ENCODE measurements at regions not wholly inside any gene's neighbourhood (a gene's known extent, or its start where the extent isn't known, plus 50 kb on each side); places are given as distances from the start of the nearest gene placed in this dataset.

- no peak overlapping the region for H3K4me3 Mint-ChIP-seq (ENCODE audit: low read depth)
- H3K4me1 Mint-ChIP-seq (ENCODE audit: low read depth) = no peaks in the 10 kb centered on the region
- H3K27ac Mint-ChIP-seq = no peak overlapping the region
- H3K27me3 Mint-ChIP-seq (ENCODE audit: low read depth) = peaks cover 15% of the 10 kb centered on the region
- intact Hi-C loops (cut with micrococcal nuclease) = no loop called here
- no peaks in the 10 kb centered on the region for H3K9me3 Mint-ChIP-seq
- no peak for DNase-seq (ENCODE audit: low spot score)
- H3K36me3 Mint-ChIP-seq (ENCODE audit: low read depth) = no peaks in the 10 kb centered on the region
Measured at GRCh38 chr12:93201990-93202389, 175.7 kb upstream of the NUDT4 start.

- intact Hi-C loops (cut with micrococcal nuclease) = no loop called here
- Mint-ChIP-seq H3K4me3 (ENCODE audit: low read depth) (no peak overlapping the region), H3K4me1 (ENCODE audit: low read depth) (no peaks in the 10 kb centered on the region), H3K36me3 (ENCODE audit: low read depth) (no peaks in the 10 kb centered on the region), H3K27me3 (ENCODE audit: low read depth) (peaks cover 12% of the 10 kb centered on the region), H3K9me3 (no peaks in the 10 kb centered on the region), H3K27ac (no peak overlapping the region)
- no peak for DNase-seq (ENCODE audit: low spot score)
Measured at GRCh38 chr12:93202688-93203087, 175.0 kb upstream of the NUDT4 start.

- intact Hi-C loops (cut with micrococcal nuclease) = no loop called here
- no peak for DNase-seq (ENCODE audit: low spot score)
- Mint-ChIP-seq H3K4me3 (ENCODE audit: low read depth) (no peak overlapping the region), H3K27ac (no peak overlapping the region), H3K9me3 (no peaks in the 10 kb centered on the region), H3K4me1 (ENCODE audit: low read depth) (no peaks in the 10 kb centered on the region), H3K27me3 (ENCODE audit: low read depth) (peaks cover 9% of the 10 kb centered on the region), H3K36me3 (ENCODE audit: low read depth) (no peaks in the 10 kb centered on the region)
Measured at GRCh38 chr12:93203361-93203760, 174.4 kb upstream of the NUDT4 start.

GRCh38 chr12:93204896-93205295 lies 172.8 kb upstream of the NUDT4 start:
- H3K4me1 Mint-ChIP-seq (ENCODE audit: low read depth) = no peaks in the 10 kb centered on the region
- DNase-seq (ENCODE audit: low spot score) = no peak
- intact Hi-C loops (cut with micrococcal nuclease) = no loop called here
- no peak overlapping the region for H3K4me3 Mint-ChIP-seq (ENCODE audit: low read depth)
- H3K9me3 Mint-ChIP-seq = no peaks in the 10 kb centered on the region
- H3K27ac Mint-ChIP-seq = no peak overlapping the region
- no peaks in the 10 kb centered on the region for H3K36me3 Mint-ChIP-seq (ENCODE audit: low read depth)
- peaks cover 4% of the 10 kb centered on the region for H3K27me3 Mint-ChIP-seq (ENCODE audit: low read depth)

GRCh38 chr12:93205361-93205760 lies 172.4 kb upstream of the NUDT4 start:
- DNase-seq (ENCODE audit: low spot score) = no peak
- H3K27ac Mint-ChIP-seq = no peak overlapping the region
- no peaks in the 10 kb centered on the region for H3K9me3 Mint-ChIP-seq
- H3K4me1 Mint-ChIP-seq (ENCODE audit: low read depth) = no peaks in the 10 kb centered on the region
- intact Hi-C loops (cut with micrococcal nuclease) = no loop called here
- no peak overlapping the region for H3K4me3 Mint-ChIP-seq (ENCODE audit: low read depth)
- H3K27me3 Mint-ChIP-seq (ENCODE audit: low read depth) = peaks cover 3% of the 10 kb centered on the region
- no peaks in the 10 kb centered on the region for H3K36me3 Mint-ChIP-seq (ENCODE audit: low read depth)

GRCh38 chr12:93208011-93208410 lies 169.7 kb upstream of the NUDT4 start:
- no peaks in the 10 kb centered on the region for H3K4me1 Mint-ChIP-seq (ENCODE audit: low read depth)
- intact Hi-C loops (cut with micrococcal nuclease) = no loop called here
- H3K27me3 Mint-ChIP-seq (ENCODE audit: low read depth) = no peaks in the 10 kb centered on the region
- no peak overlapping the region for H3K4me3 Mint-ChIP-seq (ENCODE audit: low read depth)
- H3K27ac Mint-ChIP-seq = no peak overlapping the region
- H3K36me3 Mint-ChIP-seq (ENCODE audit: low read depth) = no peaks in the 10 kb centered on the region
- peaks cover 4% of the 10 kb centered on the region for H3K9me3 Mint-ChIP-seq
- no peak for DNase-seq (ENCODE audit: low spot score)

GRCh38 chr12:93214523-93215289 lies 163.0 kb upstream of the NUDT4 start:
- Mint-ChIP-seq H3K9me3 (peaks cover 8% of the 10 kb centered on the region), H3K36me3 (ENCODE audit: low read depth) (no peaks in the 10 kb centered on the region), H3K27me3 (ENCODE audit: low read depth) (no peaks in the 10 kb centered on the region), H3K4me3 (ENCODE audit: low read depth) (no peak overlapping the region), H3K4me1 (ENCODE audit: low read depth) (no peaks in the 10 kb centered on the region), H3K27ac (no peak overlapping the region)
- intact Hi-C loops (cut with micrococcal nuclease) = no loop called here
- DNase-seq (ENCODE audit: low spot score) = no peak

- peaks cover 8% of the 10 kb centered on the region for H3K9me3 Mint-ChIP-seq
- DNase-seq (ENCODE audit: low spot score) = no peak
- H3K27ac Mint-ChIP-seq = no peak overlapping the region
- no peaks in the 10 kb centered on the region for H3K4me1 Mint-ChIP-seq (ENCODE audit: low read depth)
- H3K36me3 Mint-ChIP-seq (ENCODE audit: low read depth) = no peaks in the 10 kb centered on the region
- H3K4me3 Mint-ChIP-seq (ENCODE audit: low read depth) = no peak overlapping the region
- H3K27me3 Mint-ChIP-seq (ENCODE audit: low read depth) = no peaks in the 10 kb centered on the region
- intact Hi-C loops (cut with micrococcal nuclease) = no loop called here
Measured at GRCh38 chr12:93215290-93215678, 162.4 kb upstream of the NUDT4 start.

GRCh38 chr12:93219947-93220346 lies 157.8 kb upstream of the NUDT4 start:
- H3K4me1 Mint-ChIP-seq (ENCODE audit: low read depth) = no peaks in the 10 kb centered on the region
- no peak overlapping the region for H3K27ac Mint-ChIP-seq
- intact Hi-C loops (cut with micrococcal nuclease) = no loop called here
- peaks cover 15% of the 10 kb centered on the region for H3K9me3 Mint-ChIP-seq
- no peaks in the 10 kb centered on the region for H3K36me3 Mint-ChIP-seq (ENCODE audit: low read depth)
- no peak overlapping the region for H3K4me3 Mint-ChIP-seq (ENCODE audit: low read depth)
- no peak for DNase-seq (ENCODE audit: low spot score)
- H3K27me3 Mint-ChIP-seq (ENCODE audit: low read depth) = no peaks in the 10 kb centered on the region

GRCh38 chr12:93221841-93222240 lies 155.9 kb upstream of the NUDT4 start:
- H3K9me3 Mint-ChIP-seq = peaks cover 15% of the 10 kb centered on the region
- no peaks in the 10 kb centered on the region for H3K4me1 Mint-ChIP-seq (ENCODE audit: low read depth)
- no peaks in the 10 kb centered on the region for H3K36me3 Mint-ChIP-seq (ENCODE audit: low read depth)
- H3K27ac Mint-ChIP-seq = no peak overlapping the region
- DNase-seq (ENCODE audit: low spot score) = no peak
- H3K27me3 Mint-ChIP-seq (ENCODE audit: low read depth) = no peaks in the 10 kb centered on the region
- intact Hi-C loops (cut with micrococcal nuclease) = no loop called here
- no peak overlapping the region for H3K4me3 Mint-ChIP-seq (ENCODE audit: low read depth)

GRCh38 chr12:93223440-93224426 lies 154.0 kb upstream of the NUDT4 start:
- H3K4me3 Mint-ChIP-seq (ENCODE audit: low read depth) = no peak overlapping the region
- H3K36me3 Mint-ChIP-seq (ENCODE audit: low read depth) = no peaks in the 10 kb centered on the region
- peaks cover 6% of the 10 kb centered on the region for H3K27me3 Mint-ChIP-seq (ENCODE audit: low read depth)
- no peaks in the 10 kb centered on the region for H3K4me1 Mint-ChIP-seq (ENCODE audit: low read depth)
- no peak for DNase-seq (ENCODE audit: low spot score)
- peaks cover 15% of the 10 kb centered on the region for H3K9me3 Mint-ChIP-seq
- no peak overlapping the region for H3K27ac Mint-ChIP-seq
- intact Hi-C loops (cut with micrococcal nuclease) = no loop called here

GRCh38 chr12:93225094-93225493 lies 152.6 kb upstream of the NUDT4 start:
- H3K9me3 Mint-ChIP-seq = peaks cover 15% of the 10 kb centered on the region
- H3K4me1 Mint-ChIP-seq (ENCODE audit: low read depth) = no peaks in the 10 kb centered on the region
- no peak overlapping the region for H3K4me3 Mint-ChIP-seq (ENCODE audit: low read depth)
- peaks cover 6% of the 10 kb centered on the region for H3K27me3 Mint-ChIP-seq (ENCODE audit: low read depth)
- no peaks in the 10 kb centered on the region for H3K36me3 Mint-ChIP-seq (ENCODE audit: low read depth)
- DNase-seq (ENCODE audit: low spot score) = no peak
- intact Hi-C loops (cut with micrococcal nuclease) = no loop called here
- H3K27ac Mint-ChIP-seq = no peak overlapping the region

- Mint-ChIP-seq H3K27me3 (ENCODE audit: low read depth) (peaks cover 6% of the 10 kb centered on the region), H3K4me1 (ENCODE audit: low read depth) (no peaks in the 10 kb centered on the region), H3K36me3 (ENCODE audit: low read depth) (no peaks in the 10 kb centered on the region), H3K4me3 (ENCODE audit: low read depth) (no peak overlapping the region), H3K9me3 (peaks cover 7% of the 10 kb centered on the region), H3K27ac (no peak overlapping the region)
- intact Hi-C loops (cut with micrococcal nuclease) = no loop called here
- no peak for DNase-seq (ENCODE audit: low spot score)
Measured at GRCh38 chr12:93226361-93226760, 151.4 kb upstream of the NUDT4 start.

Measured in activated T-helper 2 cell treated with anti-CD3 and anti-CD28 coated beads, Interferon-gamma antibody, Interleukin-2, Interleukin-4, amounts not matched to agents 10 μg/mL and 5 μg/mL and 100 μg/mL, durations not matched to agents 14 hours and 24 hours and 36 hours (primary cell).